K562 (cell line): ENCODE measurements at regions not wholly inside any gene's neighbourhood (a gene's known extent, or its start where the extent isn't known, plus 50 kb on each side); places are given as distances from the start of the nearest gene placed in this dataset.

Experiments used
- HNRNPK ChIP-seq: fragments of 200-400 bp; formaldehyde crosslinking; IDR thresholded peaks from one replicate; pipeline ENCODE4 v1.6.1; 2018; ENCODE audit warnings: mild to moderate bottlenecking, low read depth, low read length; ENCODE audit not compliant: poor library complexity, severe bottlenecking
- MYC ChIP-seq, 2 experiments: fragments of 250-450 bp in 1 of 2; sonication (Bioruptor Pico) in 1 of 2; IDR thresholded peaks; 2 replicates each; pipeline versions ENCODE4 v1.5.1 to v1.6.1; 2012 to 2021; ENCODE audit warnings: low read depth in 2 of 2, borderline replicate concordance in 1 of 2, improper control_type of control experiment in 1 of 2, low read length in 1 of 2, mild to moderate bottlenecking in 1 of 2, moderate library complexity in 1 of 2
- TF ChIP-seq, protein P1 (sequence below): sonication (generic); formaldehyde crosslinking; IDR thresholded peaks from 2 replicates; pipeline ENCODE4 v1.8.1; 2023; ENCODE audit warnings: mild to moderate bottlenecking, missing genetic modification reagents
- TF ChIP-seq, protein P2 (sequence below): fragments of 200-800 bp; sonication (Bioruptor generic); IDR thresholded peaks from 2 replicates; pipeline ENCODE4 v1.6.1; 2016; ENCODE audit warnings: missing genetic modification characterization, missing compliant biosample characterization

- TF ChIP-seq, protein P1, sequence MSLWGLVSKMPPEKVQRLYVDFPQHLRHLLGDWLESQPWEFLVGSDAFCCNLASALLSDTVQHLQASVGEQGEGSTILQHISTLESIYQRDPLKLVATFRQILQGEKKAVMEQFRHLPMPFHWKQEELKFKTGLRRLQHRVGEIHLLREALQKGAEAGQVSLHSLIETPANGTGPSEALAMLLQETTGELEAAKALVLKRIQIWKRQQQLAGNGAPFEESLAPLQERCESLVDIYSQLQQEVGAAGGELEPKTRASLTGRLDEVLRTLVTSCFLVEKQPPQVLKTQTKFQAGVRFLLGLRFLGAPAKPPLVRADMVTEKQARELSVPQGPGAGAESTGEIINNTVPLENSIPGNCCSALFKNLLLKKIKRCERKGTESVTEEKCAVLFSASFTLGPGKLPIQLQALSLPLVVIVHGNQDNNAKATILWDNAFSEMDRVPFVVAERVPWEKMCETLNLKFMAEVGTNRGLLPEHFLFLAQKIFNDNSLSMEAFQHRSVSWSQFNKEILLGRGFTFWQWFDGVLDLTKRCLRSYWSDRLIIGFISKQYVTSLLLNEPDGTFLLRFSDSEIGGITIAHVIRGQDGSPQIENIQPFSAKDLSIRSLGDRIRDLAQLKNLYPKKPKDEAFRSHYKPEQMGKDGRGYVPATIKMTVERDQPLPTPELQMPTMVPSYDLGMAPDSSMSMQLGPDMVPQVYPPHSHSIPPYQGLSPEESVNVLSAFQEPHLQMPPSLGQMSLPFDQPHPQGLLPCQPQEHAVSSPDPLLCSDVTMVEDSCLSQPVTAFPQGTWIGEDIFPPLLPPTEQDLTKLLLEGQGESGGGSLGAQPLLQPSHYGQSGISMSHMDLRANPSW (CRISPR knock-in tag) = no peak
- TF ChIP-seq, protein P2, sequence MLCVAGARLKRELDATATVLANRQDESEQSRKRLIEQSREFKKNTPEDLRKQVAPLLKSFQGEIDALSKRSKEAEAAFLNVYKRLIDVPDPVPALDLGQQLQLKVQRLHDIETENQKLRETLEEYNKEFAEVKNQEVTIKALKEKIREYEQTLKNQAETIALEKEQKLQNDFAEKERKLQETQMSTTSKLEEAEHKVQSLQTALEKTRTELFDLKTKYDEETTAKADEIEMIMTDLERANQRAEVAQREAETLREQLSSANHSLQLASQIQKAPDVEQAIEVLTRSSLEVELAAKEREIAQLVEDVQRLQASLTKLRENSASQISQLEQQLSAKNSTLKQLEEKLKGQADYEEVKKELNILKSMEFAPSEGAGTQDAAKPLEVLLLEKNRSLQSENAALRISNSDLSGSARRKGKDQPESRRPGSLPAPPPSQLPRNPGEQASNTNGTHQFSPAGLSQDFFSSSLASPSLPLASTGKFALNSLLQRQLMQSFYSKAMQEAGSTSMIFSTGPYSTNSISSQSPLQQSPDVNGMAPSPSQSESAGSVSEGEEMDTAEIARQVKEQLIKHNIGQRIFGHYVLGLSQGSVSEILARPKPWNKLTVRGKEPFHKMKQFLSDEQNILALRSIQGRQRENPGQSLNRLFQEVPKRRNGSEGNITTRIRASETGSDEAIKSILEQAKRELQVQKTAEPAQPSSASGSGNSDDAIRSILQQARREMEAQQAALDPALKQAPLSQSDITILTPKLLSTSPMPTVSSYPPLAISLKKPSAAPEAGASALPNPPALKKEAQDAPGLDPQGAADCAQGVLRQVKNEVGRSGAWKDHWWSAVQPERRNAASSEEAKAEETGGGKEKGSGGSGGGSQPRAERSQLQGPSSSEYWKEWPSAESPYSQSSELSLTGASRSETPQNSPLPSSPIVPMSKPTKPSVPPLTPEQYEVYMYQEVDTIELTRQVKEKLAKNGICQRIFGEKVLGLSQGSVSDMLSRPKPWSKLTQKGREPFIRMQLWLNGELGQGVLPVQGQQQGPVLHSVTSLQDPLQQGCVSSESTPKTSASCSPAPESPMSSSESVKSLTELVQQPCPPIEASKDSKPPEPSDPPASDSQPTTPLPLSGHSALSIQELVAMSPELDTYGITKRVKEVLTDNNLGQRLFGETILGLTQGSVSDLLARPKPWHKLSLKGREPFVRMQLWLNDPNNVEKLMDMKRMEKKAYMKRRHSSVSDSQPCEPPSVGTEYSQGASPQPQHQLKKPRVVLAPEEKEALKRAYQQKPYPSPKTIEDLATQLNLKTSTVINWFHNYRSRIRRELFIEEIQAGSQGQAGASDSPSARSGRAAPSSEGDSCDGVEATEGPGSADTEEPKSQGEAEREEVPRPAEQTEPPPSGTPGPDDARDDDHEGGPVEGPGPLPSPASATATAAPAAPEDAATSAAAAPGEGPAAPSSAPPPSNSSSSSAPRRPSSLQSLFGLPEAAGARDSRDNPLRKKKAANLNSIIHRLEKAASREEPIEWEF = no peak
- TF ChIP-seq MYC (IDR thresholded peaks at IDR 0.05; ENCODE audit: low read depth, low read length) (no peak), MYC (CRISPR knock-in tag; IDR thresholded peaks at IDR 0.05; ENCODE audit: borderline replicate concordance, low read depth) (no peak), HNRNPK (no peak)
Measured at GRCh38 chr18:38648179-38648578, 1082.6 kb upstream of the CELF4 start (continued).
